ENCODE measurements at regions not wholly inside any gene's neighbourhood (a gene's known extent, or its start where the extent isn't known, plus 50 kb on each side); places are given as distances from the start of the nearest gene placed in this dataset.

GRCh38 chr14:22699801-22700564 is 55.8 kb upstream of the OR6J1 start:
- no peaks in the 10 kb centered on the region for H3K4me1 Mint-ChIP-seq (ENCODE audit: low read depth)
- H3K27ac Mint-ChIP-seq = no peak overlapping the region
- H3K9me3 Mint-ChIP-seq = no peaks in the 10 kb centered on the region
- H3K27me3 Mint-ChIP-seq = peaks cover 46% of the 10 kb centered on the region
- H3K4me3 Mint-ChIP-seq = no peak overlapping the region
- H3K36me3 Mint-ChIP-seq (ENCODE audit: low read depth) = no peaks in the 10 kb centered on the region

GRCh38 chr14:22713631-22713950 is 52.9 kb upstream of the OXA1L start:
- Mint-ChIP-seq H3K4me3 (peak overlapping the region; percentile 81), H3K9me3 (peaks cover 7% of the 10 kb centered on the region), H3K27ac (peak overlapping the region; percentile 68), H3K36me3 (ENCODE audit: low read depth) (peaks cover 4% of the 10 kb centered on the region), H3K4me1 (ENCODE audit: low read depth) (peaks cover 29% of the 10 kb centered on the region), H3K27me3 (peaks cover 29% of the 10 kb centered on the region)

- peaks cover 4% of the 10 kb centered on the region for H3K36me3 Mint-ChIP-seq (ENCODE audit: low read depth)
- no peak overlapping the region for H3K27ac Mint-ChIP-seq
- H3K27me3 Mint-ChIP-seq = peaks cover 28% of the 10 kb centered on the region
- peaks cover 29% of the 10 kb centered on the region for H3K4me1 Mint-ChIP-seq (ENCODE audit: low read depth)
- H3K9me3 Mint-ChIP-seq = peaks cover 7% of the 10 kb centered on the region
- H3K4me3 Mint-ChIP-seq = no peak overlapping the region
Observed at GRCh38 chr14:22715186-22715812, 51.2 kb upstream of the OXA1L start.

DNA sequence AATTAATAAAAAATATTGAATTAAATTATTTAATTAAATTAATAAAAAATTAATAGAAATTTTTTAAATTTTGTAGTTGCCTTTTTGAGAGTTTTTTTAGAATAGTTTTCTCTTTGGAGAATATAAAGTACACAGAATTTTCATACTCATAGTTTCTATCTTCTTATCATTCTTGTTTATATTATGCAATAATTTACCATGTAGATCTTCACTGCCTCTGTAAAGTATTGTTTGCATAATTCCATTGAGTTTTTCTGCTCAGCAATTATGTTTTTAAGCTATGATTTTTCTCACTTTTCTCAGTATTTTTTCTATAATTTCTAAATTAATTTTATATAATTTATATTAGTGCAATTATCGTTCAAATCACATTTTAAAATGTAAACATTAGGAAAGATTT is 50.6 kb upstream of the OXA1L start:
- H3K9me3 Mint-ChIP-seq = peaks cover 7% of the 10 kb centered on the region
- H3K36me3 Mint-ChIP-seq (ENCODE audit: low read depth) = peaks cover 4% of the 10 kb centered on the region
- H3K4me3 Mint-ChIP-seq = no peak overlapping the region
- H3K4me1 Mint-ChIP-seq (ENCODE audit: low read depth) = peaks cover 29% of the 10 kb centered on the region
- no peak overlapping the region for H3K27ac Mint-ChIP-seq
- peaks cover 22% of the 10 kb centered on the region for H3K27me3 Mint-ChIP-seq

All from stimulated activated naive CD8-positive, alpha-beta T cell treated with anti-CD3 and anti-CD28 coated beads, Interleukin-15, Interleukin-2, amounts not matched to agents 100 ng/mL and 50 ng/mL, for 24 hours (primary cell).